Hepatocyte (in vitro differentiated cells): ENCODE measurements at regions not wholly inside any gene's neighbourhood (a gene's known extent, or its start where the extent isn't known, plus 50 kb on each side); places are given as distances from the start of the nearest gene placed in this dataset.

ENCODE experiments used
- EZH2 ChIP-seq: fragments of 200-600 bp; sonication (generic); IDR thresholded peaks from 2 replicates; pipeline ENCODE4 v1.6.1; 2016; ENCODE audit warnings: antibody characterized with exemption, mild to moderate bottlenecking, borderline replicate concordance
- EZH2phosphoT487 ChIP-seq: fragments of 200-600 bp; sonication (generic); IDR thresholded peaks from one replicate; pipeline ENCODE4 v1.6.1; 2018; ENCODE audit warnings: antibody characterized with exemption, mild to moderate bottlenecking, low read depth, moderate library complexity; ENCODE audit not compliant: unreplicated experiment, severe bottlenecking
- TF ChIP-seq, protein P1 (sequence below): fragments of 200-600 bp; sonication (generic); IDR thresholded peaks from 2 replicates; pipeline ENCODE4 v1.5.1; 2016; ENCODE audit warnings: antibody characterized with exemption, mild to moderate bottlenecking; ENCODE audit not compliant: poor library complexity

DNA sequence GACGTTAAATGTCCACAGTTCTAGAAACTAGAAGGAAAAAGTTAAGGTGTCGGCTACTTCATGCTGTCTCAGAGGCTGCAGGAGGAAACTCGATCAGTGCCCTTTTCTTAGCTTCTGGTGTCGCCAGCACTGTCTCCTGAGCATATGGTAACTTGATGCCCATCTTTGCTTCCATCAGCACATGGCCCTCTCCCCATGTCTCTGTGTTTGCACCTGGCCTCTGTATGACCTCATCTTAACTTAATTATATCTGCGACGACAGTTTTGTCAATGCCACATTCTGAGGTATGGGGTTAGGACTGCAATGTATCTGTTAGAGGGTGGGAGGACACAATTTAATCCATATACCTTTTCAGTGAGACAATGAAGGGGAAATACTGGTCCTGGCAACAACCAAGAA lies 449.9 kb downstream of the POM121L12 start:
- TF ChIP-seq EZH2, result no peak
- TF ChIP-seq, protein P1, sequence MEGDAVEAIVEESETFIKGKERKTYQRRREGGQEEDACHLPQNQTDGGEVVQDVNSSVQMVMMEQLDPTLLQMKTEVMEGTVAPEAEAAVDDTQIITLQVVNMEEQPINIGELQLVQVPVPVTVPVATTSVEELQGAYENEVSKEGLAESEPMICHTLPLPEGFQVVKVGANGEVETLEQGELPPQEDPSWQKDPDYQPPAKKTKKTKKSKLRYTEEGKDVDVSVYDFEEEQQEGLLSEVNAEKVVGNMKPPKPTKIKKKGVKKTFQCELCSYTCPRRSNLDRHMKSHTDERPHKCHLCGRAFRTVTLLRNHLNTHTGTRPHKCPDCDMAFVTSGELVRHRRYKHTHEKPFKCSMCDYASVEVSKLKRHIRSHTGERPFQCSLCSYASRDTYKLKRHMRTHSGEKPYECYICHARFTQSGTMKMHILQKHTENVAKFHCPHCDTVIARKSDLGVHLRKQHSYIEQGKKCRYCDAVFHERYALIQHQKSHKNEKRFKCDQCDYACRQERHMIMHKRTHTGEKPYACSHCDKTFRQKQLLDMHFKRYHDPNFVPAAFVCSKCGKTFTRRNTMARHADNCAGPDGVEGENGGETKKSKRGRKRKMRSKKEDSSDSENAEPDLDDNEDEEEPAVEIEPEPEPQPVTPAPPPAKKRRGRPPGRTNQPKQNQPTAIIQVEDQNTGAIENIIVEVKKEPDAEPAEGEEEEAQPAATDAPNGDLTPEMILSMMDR, result no peak
- TF ChIP-seq EZH2phosphoT487, result no peak
